ENCODE measurements at regions not wholly inside any gene's neighbourhood (a gene's known extent, or its start where the extent isn't known, plus 50 kb on each side); places are given as distances from the start of the nearest gene placed in this dataset.
"Not testable (repeated sequence)": the region's sequence is repeated elsewhere in the genome, so short reads cannot be mapped to it uniquely, and the experiment has no call there.

GRCh38 chr2:153307223-153307622, 171.3 kb downstream of the RPRM start:
- no peak for DNase-seq (ENCODE audit: low read depth, low spot score)

GRCh38 chr2:153299809-153300208, 178.8 kb downstream of the RPRM start:
- no peak for DNase-seq (ENCODE audit: low read depth, low spot score)

- DNase-seq (ENCODE audit: low read depth, low spot score): no peak
Observed at GRCh38 chr2:153299217-153299616, 179.3 kb downstream of the RPRM start.

GRCh38 chr2:153294199-153294786, 184.3 kb downstream of the RPRM start:
- DNase-seq (ENCODE audit: low read depth, low spot score): no peak

- DNase-seq (ENCODE audit: low read depth, low spot score): no peak
Observed at GRCh38 chr2:153291718-153292117, 186.8 kb downstream of the RPRM start.

- DNase-seq (ENCODE audit: low read depth, low spot score): peak; percentile 40
Observed at GRCh38 chr2:153287109-153287801, 191.3 kb downstream of the RPRM start.

GRCh38 chr2:153268941-153269461, 209.6 kb downstream of the RPRM start:
- no peak for DNase-seq (ENCODE audit: low read depth, low spot score)

- not testable (repeated sequence) for DNase-seq (ENCODE audit: low read depth, low spot score)
Observed at GRCh38 chr2:153256876-153257275, 221.7 kb downstream of the RPRM start.

GRCh38 chr2:153246636-153247035, 231.9 kb downstream of the RPRM start:
- not testable (repeated sequence) for DNase-seq (ENCODE audit: low read depth, low spot score)

GRCh38 chr2:153235516-153235915, 243.0 kb downstream of the RPRM start:
- no peak for DNase-seq (ENCODE audit: low read depth, low spot score)

- no peak for DNase-seq (ENCODE audit: low read depth, low spot score)
Observed at GRCh38 chr2:153232464-153232863, 246.1 kb downstream of the RPRM start.

GRCh38 chr2:153230977-153231376, 247.6 kb downstream of the RPRM start:
- no peak for DNase-seq (ENCODE audit: low read depth, low spot score)

- no peak for DNase-seq (ENCODE audit: low read depth, low spot score)
Observed at GRCh38 chr2:153228904-153229303, 249.7 kb downstream of the RPRM start.

- DNase-seq (ENCODE audit: low read depth, low spot score): no peak
Observed at GRCh38 chr2:153227981-153228380, 250.6 kb downstream of the RPRM start.

- no peak for DNase-seq (ENCODE audit: low read depth, low spot score)
Observed at GRCh38 chr2:153222231-153223165, 256.1 kb downstream of the RPRM start.

- no peak for DNase-seq (ENCODE audit: low read depth, low spot score)
Observed at GRCh38 chr2:153221506-153221905, 257.1 kb downstream of the RPRM start.

- no peak for DNase-seq (ENCODE audit: low read depth, low spot score)
Observed at GRCh38 chr2:153221087-153221486, 257.5 kb downstream of the RPRM start.

GRCh38 chr2:153218851-153219250, 259.7 kb downstream of the RPRM start:
- DNase-seq (ENCODE audit: low read depth, low spot score): no peak

- no peak for DNase-seq (ENCODE audit: low read depth, low spot score)
Observed at GRCh38 chr2:153214337-153214736, 264.2 kb downstream of the RPRM start.

GRCh38 chr2:153213022-153213421, 265.5 kb downstream of the RPRM start:
- no peak for DNase-seq (ENCODE audit: low read depth, low spot score)

- DNase-seq (ENCODE audit: low read depth, low spot score): no peak
Observed at GRCh38 chr2:153197402-153198386, 280.9 kb downstream of the RPRM start.
